Smooth muscle cell (in vitro differentiated cells): ENCODE measurements at regions not wholly inside any gene's neighbourhood (a gene's known extent, or its start where the extent isn't known, plus 50 kb on each side); places are given as distances from the start of the nearest gene placed in this dataset.

Experiments used
- DNase-seq: peaks from one replicate; lab custom pipeline; 2025; ENCODE audit not compliant: unreplicated experiment; lab: John Stamatoyannopoulos, UW
- H2AFZ ChIP-seq: fragments of 200-600 bp; sonication (generic); 2 replicates; pipeline ENCODE4 v1.6.0; 2016; ENCODE audit warnings: antibody characterized with exemption, low read depth, mild to moderate bottlenecking
- H3F3A ChIP-seq: fragments of 200-600 bp; sonication (generic); 2 replicates; pipeline ENCODE4 v1.6.0; 2017; ENCODE audit warnings: antibody characterized with exemption, low read depth
- H3K27ac ChIP-seq: fragments of 200-600 bp; sonication (generic); 2 replicates; pipeline ENCODE4 v1.5.1; 2016; ENCODE audit warnings: low read depth, mild to moderate bottlenecking
- H3K27me3 ChIP-seq: fragments of 200-600 bp; sonication (generic); 2 replicates; pipeline ENCODE4 v1.6.1; 2016; ENCODE audit warnings: low read depth, mild to moderate bottlenecking
- H3K36me3 ChIP-seq: fragments of 200-600 bp; sonication (generic); 2 replicates; pipeline ENCODE4 v1.5.1; 2016; ENCODE audit warnings: low read depth
- H3K4me1 ChIP-seq: fragments of 200-600 bp; sonication (generic); 2 replicates; pipeline ENCODE4 v1.5.1; 2016; ENCODE audit warnings: low read depth
- H3K4me2 ChIP-seq: fragments of 200-600 bp; sonication (generic); 2 replicates; pipeline ENCODE4 v1.6.0; 2016; ENCODE audit warnings: mild to moderate bottlenecking
- H3K4me3 ChIP-seq: fragments of 200-600 bp; sonication (generic); 2 replicates; pipeline ENCODE4 v1.5.1; 2016; ENCODE audit warnings: mild to moderate bottlenecking
- H3K79me2 ChIP-seq: fragments of 200-600 bp; sonication (generic); 2 replicates; pipeline ENCODE4 v1.6.0; 2016; ENCODE audit warnings: low read depth, mild to moderate bottlenecking
- H3K9ac ChIP-seq: fragments of 200-600 bp; sonication (generic); 2 replicates; pipeline ENCODE4 v1.6.0; 2016; ENCODE audit warnings: low read depth
- H3K9me3 ChIP-seq: fragments of 200-600 bp; sonication (generic); replicated peaks from 2 replicates; pipeline ENCODE4 v1.5.1; 2016; ENCODE audit warnings: low read depth
- H4K20me1 ChIP-seq: fragments of 200-600 bp; sonication (generic); 2 replicates; pipeline ENCODE4 v1.6.0; 2016; ENCODE audit warnings: low read depth
- WGBS: methylation state at CpG from one replicate; pipeline ENCODE4 v1.1.7; 2016; ENCODE audit warnings: low lambda C conversion rate; 5-methylcytosine and 5-hydroxymethylcytosine counted together
- TF ChIP-seq, protein P1 (sequence below): fragments of 200-600 bp; sonication (generic); IDR thresholded peaks from 2 replicates; pipeline ENCODE4 v1.5.1; 2017; ENCODE audit warnings: borderline replicate concordance, mild to moderate bottlenecking, antibody characterized with exemption; ENCODE audit not compliant: insufficient read depth, poor library complexity, severe bottlenecking

DNA sequence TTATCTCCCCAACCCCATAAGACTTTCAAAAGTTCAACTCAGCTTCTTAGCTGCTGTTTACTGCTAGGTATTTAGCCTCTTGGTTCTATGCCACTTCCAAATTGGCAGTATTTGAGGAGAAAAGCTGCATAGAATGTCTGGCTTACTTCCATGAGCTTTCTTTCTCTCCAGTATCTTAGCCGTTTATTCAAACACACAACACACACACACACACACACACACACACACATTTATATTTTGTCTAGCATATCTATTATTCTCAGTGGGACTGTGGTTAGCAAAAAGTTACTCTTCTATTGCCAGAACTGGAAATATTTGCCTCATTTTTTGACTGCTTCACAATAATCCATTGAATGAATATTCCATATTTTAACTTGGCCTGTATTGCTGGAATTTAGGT, 634.2 kb upstream of the IMPG1 start:
- no peaks in the 10 kb centered on the region for H3K79me2 ChIP-seq
- TF ChIP-seq, protein P1, sequence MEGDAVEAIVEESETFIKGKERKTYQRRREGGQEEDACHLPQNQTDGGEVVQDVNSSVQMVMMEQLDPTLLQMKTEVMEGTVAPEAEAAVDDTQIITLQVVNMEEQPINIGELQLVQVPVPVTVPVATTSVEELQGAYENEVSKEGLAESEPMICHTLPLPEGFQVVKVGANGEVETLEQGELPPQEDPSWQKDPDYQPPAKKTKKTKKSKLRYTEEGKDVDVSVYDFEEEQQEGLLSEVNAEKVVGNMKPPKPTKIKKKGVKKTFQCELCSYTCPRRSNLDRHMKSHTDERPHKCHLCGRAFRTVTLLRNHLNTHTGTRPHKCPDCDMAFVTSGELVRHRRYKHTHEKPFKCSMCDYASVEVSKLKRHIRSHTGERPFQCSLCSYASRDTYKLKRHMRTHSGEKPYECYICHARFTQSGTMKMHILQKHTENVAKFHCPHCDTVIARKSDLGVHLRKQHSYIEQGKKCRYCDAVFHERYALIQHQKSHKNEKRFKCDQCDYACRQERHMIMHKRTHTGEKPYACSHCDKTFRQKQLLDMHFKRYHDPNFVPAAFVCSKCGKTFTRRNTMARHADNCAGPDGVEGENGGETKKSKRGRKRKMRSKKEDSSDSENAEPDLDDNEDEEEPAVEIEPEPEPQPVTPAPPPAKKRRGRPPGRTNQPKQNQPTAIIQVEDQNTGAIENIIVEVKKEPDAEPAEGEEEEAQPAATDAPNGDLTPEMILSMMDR, result no peak
- no peaks in the 10 kb centered on the region for H3K36me3 ChIP-seq
- H3K4me3 ChIP-seq, result no peak overlapping the region
- H2AFZ ChIP-seq, result no peak overlapping the region
- H3F3A ChIP-seq, result no peaks in the 10 kb centered on the region
- no peak overlapping the region for H3K4me2 ChIP-seq
- H3K27ac ChIP-seq, result no peak overlapping the region
- no peak overlapping the region for H3K9ac ChIP-seq
- no peaks in the 10 kb centered on the region for H3K4me1 ChIP-seq
- DNase-seq, result no peak
- no peaks in the 10 kb centered on the region for H3K27me3 ChIP-seq
- no peaks in the 10 kb centered on the region for H4K20me1 ChIP-seq
- H3K9me3 ChIP-seq, result no peaks in the 10 kb centered on the region
- WGBS, result 84% methylated on average over 1 of the region's 1 CpG

DNA sequence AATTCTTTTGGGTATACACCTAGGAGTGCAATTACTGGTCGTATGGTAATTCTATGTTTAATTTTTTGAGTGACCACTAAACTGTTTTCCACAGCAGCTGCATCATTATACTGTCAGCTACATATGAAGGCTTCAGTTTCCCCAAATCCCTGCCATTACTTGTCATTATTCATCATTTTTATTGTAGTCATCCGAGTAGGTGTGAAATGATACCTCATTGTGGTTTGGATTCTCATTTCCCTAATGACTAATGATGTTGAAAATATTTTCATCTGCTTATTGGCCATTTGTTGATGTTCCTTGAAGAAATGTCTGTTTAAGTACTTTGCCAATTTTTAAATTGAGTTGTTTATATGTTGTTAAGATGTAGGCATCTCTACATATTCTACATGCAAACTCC, 633.6 kb upstream of the IMPG1 start:
- Histone ChIP-seq H3F3A (no peaks in the 10 kb centered on the region), H3K4me1 (no peaks in the 10 kb centered on the region), H4K20me1 (no peaks in the 10 kb centered on the region), H3K4me2 (no peak overlapping the region), H3K27ac (no peak overlapping the region), H3K4me3 (no peak overlapping the region), H3K27me3 (no peaks in the 10 kb centered on the region), H2AFZ (no peak overlapping the region), H3K36me3 (no peaks in the 10 kb centered on the region), H3K79me2 (no peaks in the 10 kb centered on the region), H3K9ac (no peak overlapping the region), H3K9me3 (no peaks in the 10 kb centered on the region)
- DNase-seq, result no peak
- TF ChIP-seq, protein P1, result no peak
- 79% methylated on average over 2 of the region's 2 CpGs for WGBS

DNA sequence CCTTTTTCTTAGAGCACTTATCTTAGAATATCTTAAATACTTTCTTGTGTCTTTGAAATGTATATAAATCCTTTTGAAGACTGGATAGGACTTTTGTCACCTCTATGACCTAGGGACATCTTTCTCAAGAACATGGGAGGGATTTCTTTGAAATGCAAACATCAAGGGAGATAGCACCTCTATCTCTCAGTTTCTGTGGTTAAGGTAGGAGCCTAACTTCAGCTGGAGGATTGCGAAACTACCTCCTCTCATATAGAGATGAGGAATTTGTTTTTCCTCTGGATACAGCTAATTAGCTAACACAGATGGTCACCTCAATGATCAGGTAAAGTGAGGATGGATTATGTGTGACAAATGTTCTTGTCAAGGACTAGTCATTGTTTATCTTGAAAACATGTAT, 631.3 kb upstream of the IMPG1 start:
- H3K9ac ChIP-seq, result no peak overlapping the region
- H3F3A ChIP-seq, result no peaks in the 10 kb centered on the region
- no peak for DNase-seq
- H3K4me1 ChIP-seq, result no peaks in the 10 kb centered on the region
- no peak overlapping the region for H2AFZ ChIP-seq
- no peak overlapping the region for H3K4me2 ChIP-seq
- TF ChIP-seq, protein P1, result no peak
- H3K79me2 ChIP-seq, result no peaks in the 10 kb centered on the region
- no peak overlapping the region for H3K4me3 ChIP-seq
- no peaks in the 10 kb centered on the region for H3K36me3 ChIP-seq
- H3K27ac ChIP-seq, result no peak overlapping the region
- no peaks in the 10 kb centered on the region for H3K27me3 ChIP-seq
- H4K20me1 ChIP-seq, result no peaks in the 10 kb centered on the region
- WGBS, result 70% methylated on average over 1 of the region's 1 CpG
- no peaks in the 10 kb centered on the region for H3K9me3 ChIP-seq

- H4K20me1 ChIP-seq, result no peaks in the 10 kb centered on the region
- H3K4me3 ChIP-seq, result no peak overlapping the region
- no peak overlapping the region for H3K9ac ChIP-seq
- no peak overlapping the region for H2AFZ ChIP-seq
- TF ChIP-seq, protein P1, result no peak
- no peaks in the 10 kb centered on the region for H3K9me3 ChIP-seq
- H3F3A ChIP-seq, result no peaks in the 10 kb centered on the region
- no peaks in the 10 kb centered on the region for H3K79me2 ChIP-seq
- no peak overlapping the region for H3K4me2 ChIP-seq
- no peaks in the 10 kb centered on the region for H3K36me3 ChIP-seq
- DNase-seq, result no peak
- WGBS, result 91% methylated on average over 2 of the region's 2 CpGs
- no peaks in the 10 kb centered on the region for H3K4me1 ChIP-seq
- H3K27me3 ChIP-seq, result no peaks in the 10 kb centered on the region
- no peak overlapping the region for H3K27ac ChIP-seq
Observed at GRCh38 chr6:76703285-76703684, 630.8 kb upstream of the IMPG1 start.
